Bronchial epithelial cell (primary cell): ENCODE measurements at regions not wholly inside any gene's neighbourhood (a gene's known extent, or its start where the extent isn't known, plus 50 kb on each side); places are given as distances from the start of the nearest gene placed in this dataset.

Source experiments
- DNase-seq: peaks from one replicate; pipeline ENCODE4 v3.0.0-alpha.2; 2010; ENCODE audit warnings: low read depth
- FAIRE-seq: peaks from 2 replicates; lab custom pipeline; 2011; peaks lifted over from hg19 to GRCh38; lab: Jason Lieb, UNC
- H3K27me3 ChIP-seq: 2 replicates; pipeline ENCODE4 v1.5.1; 2011; ENCODE audit warnings: low read length; ENCODE audit not compliant: control insufficient read depth, insufficient read depth
- H3K36me3 ChIP-seq: 2 replicates; pipeline ENCODE4 v1.5.1; 2011; ENCODE audit warnings: low read length; ENCODE audit not compliant: control insufficient read depth, insufficient read depth
- H3K4me3 ChIP-seq: 2 replicates; pipeline ENCODE4 v1.5.1; 2011; ENCODE audit warnings: mild to moderate bottlenecking, low read depth, low read length, control low read depth
- CTCF ChIP-seq: IDR thresholded peaks from 2 replicates; pipeline ENCODE4 v1.5.1; 2011; ENCODE audit warnings: mild to moderate bottlenecking, moderate library complexity, low read length, control low read depth, inconsistent platforms; ENCODE audit not compliant: insufficient read depth, severe bottlenecking

DNA sequence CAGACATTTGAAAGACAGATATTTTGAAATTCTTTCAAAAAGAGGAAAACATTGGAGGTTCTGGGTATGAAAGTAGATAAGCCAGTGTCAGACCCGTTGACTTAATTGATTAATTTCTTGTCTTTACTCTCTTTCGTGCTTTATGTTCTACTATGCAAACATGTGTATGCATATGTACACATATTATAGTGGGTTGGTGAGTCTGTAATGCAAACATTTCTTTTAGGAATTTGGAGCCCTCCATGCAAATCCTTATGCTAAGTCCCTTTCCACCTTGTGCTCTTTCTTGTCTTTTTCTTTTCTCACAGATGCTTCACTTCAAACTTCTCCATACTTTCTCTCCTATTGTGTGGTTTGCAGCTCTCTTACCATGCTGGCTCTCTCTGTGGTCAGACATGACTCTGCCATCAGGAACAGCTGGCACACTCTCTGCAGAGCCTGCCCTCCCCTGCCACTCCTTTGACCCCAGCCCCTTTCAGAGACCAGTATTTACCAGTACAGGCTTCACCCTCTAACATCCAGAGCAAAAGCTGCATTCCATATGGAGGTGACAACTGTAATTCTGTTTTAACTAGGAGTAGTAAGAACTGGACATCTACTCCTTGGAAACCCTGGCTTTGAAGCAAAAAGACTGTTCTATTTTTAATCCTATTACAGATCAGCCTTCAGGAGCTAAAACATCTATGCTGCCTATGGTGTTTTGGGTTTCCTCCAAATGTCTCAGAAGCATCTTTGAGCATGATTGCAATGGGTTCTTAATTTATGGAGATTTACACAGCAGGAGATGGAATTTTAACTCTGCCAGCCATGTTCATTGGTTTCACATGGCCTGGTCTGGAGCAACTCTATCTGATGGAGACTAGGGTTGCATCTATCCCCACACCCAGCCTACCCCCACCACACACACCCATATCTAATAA lies 386.9 kb upstream of the FAT3 start:
- FAIRE-seq: no peak
- H3K4me3 ChIP-seq: no peak overlapping the region
- no peak for DNase-seq
- H3K36me3 ChIP-seq: no peaks in the 10 kb centered on the region
- H3K27me3 ChIP-seq: no peaks in the 10 kb centered on the region
- TF ChIP-seq CTCF: no peak

DNA sequence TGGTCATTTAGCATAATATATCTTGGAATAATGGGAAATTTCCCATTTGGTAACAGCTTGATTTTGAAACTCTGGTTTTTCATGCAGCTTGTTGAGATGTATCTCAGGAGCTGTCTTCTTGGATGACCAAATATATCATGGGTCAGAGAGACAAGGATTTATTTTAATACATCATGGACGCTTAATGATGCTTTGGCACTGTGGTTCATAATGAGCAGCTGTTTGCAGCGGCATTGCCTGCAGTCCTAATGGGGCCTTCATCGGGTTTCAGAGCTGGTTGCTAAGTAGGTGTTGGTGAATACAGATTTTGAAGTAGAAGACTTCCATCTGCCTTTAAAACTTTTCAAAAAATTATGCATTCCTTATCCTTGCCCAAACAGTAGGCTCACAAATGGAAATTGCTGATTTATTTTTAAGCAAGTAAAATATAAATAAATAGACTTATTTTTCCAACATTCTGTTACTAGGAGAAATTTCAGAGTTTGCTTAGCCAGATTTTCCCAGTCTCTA lies 389.5 kb upstream of the FAT3 start:
- no peak for FAIRE-seq
- no peaks in the 10 kb centered on the region for H3K27me3 ChIP-seq
- no peak overlapping the region for H3K4me3 ChIP-seq
- no peaks in the 10 kb centered on the region for H3K36me3 ChIP-seq
- TF ChIP-seq CTCF: no peak
- DNase-seq: no peak

GRCh38 chr11:91828901-91829300 lies 395.7 kb upstream of the FAT3 start:
- no peak for FAIRE-seq

DNA sequence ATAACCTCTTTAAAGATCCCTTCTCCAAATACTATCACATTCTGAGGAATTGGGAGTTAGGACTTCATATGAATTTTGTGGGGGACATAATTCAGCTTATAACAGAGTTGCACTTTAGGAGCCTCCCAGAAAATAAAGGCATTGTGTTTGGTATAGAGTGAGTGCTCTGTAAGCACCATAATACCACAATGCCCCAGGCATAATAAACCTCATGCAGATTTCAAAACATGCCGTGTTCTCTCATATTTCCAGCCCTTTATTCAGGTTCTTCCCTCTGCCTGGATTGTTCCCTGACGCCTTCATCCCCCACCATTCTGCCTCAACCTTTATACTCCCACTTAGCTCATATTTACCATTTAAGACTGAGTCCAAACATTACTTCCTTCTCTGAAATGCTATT lies 398.8 kb upstream of the FAT3 start:
- no peak for FAIRE-seq
- Histone ChIP-seq H3K4me3 (no peak overlapping the region), H3K27me3 (no peaks in the 10 kb centered on the region), H3K36me3 (no peaks in the 10 kb centered on the region)
- peak; percentile 4 for DNase-seq
- TF ChIP-seq CTCF: no peak

More at GRCh38 chr11:91828901-91829300, 395.7 kb upstream of the FAT3 start:
- no peak for DNase-seq
- Histone ChIP-seq H3K36me3 (no peaks in the 10 kb centered on the region), H3K27me3 (no peaks in the 10 kb centered on the region), H3K4me3 (no peak overlapping the region)
- no peak for TF ChIP-seq CTCF

- H3K27me3 ChIP-seq: no peaks in the 10 kb centered on the region
- no peaks in the 10 kb centered on the region for H3K36me3 ChIP-seq
- DNase-seq (no peak), FAIRE-seq (no peak)
- TF ChIP-seq CTCF: no peak
- H3K4me3 ChIP-seq: no peak overlapping the region
These were observed 401.3 kb upstream of the FAT3 start for GRCh38 chr11:91823252-91823830.
